SK-N-SH (cell line): ENCODE measurements at regions not wholly inside any gene's neighbourhood (a gene's known extent, or its start where the extent isn't known, plus 50 kb on each side); places are given as distances from the start of the nearest gene placed in this dataset.

Source experiments
- CTCF ChIA-PET: fragments of 300-600, 350-600 bp; formaldehyde crosslinking; extraction: SDS; loops from one replicate; lab custom pipeline; 2021; lab: Yijun Ruan, JAX
- POLR2A ChIA-PET: fragments of 350-600 bp; sonication (Branson Sonifier 250); formaldehyde crosslinking; extraction: SDS; loops from one replicate; lab custom pipeline; 2020; ENCODE audit warnings: antibody characterized with exemption, inconsistent platforms; lab: Yijun Ruan, JAX
- DNase-seq: peaks from one replicate; pipeline ENCODE4 v3.0.0; 2012
- H2AFZ ChIP-seq: fragments of 200-600 bp; sonication (generic); 2 replicates; pipeline ENCODE4 v1.8.1; 2016; ENCODE audit warnings: antibody characterized with exemption, mild to moderate bottlenecking, low read depth
- H3F3A ChIP-seq: fragments of 200-600 bp; sonication (generic); replicated peaks from 2 replicates; pipeline ENCODE3; 2016; ENCODE audit warnings: antibody characterized with exemption, mild to moderate bottlenecking; ENCODE audit not compliant: insufficient read depth
- H3K27ac ChIP-seq, 2 experiments: fragments of 200-500 bp in 1 of 2; fragments of 200-600 bp in 1 of 2; sonication (Bioruptor generic) in 1 of 2; sonication (generic), shearing (Covaris generic) in 1 of 2; 2 replicates each; pipeline versions ENCODE4 v1.5.1 to v1.6.1; 2014 to 2016; ENCODE audit warnings: low read depth in 2 of 2, inconsistent platforms in 1 of 2, low read length in 1 of 2, mild to moderate bottlenecking in 1 of 2, mixed read lengths in 1 of 2
- H3K27me3 ChIP-seq: fragments of 200-600 bp; sonication (generic), shearing (Covaris generic); 2 replicates; pipeline ENCODE4 v1.6.1; 2016; ENCODE audit warnings: mixed run types; ENCODE audit not compliant: insufficient read depth
- H3K36me3 ChIP-seq, 2 experiments: fragments of 200-500 bp in 1 of 2; fragments of 200-600 bp in 1 of 2; sonication (Bioruptor generic) in 1 of 2; sonication (generic) in 1 of 2; replicated peaks in 1 of 2; 2 replicates each; pipeline versions ENCODE3 to v1.5.1; 2014 to 2016; ENCODE audit warnings: low read length in 1 of 2, mild to moderate bottlenecking in 1 of 2; ENCODE audit not compliant: insufficient read depth in 2 of 2, control insufficient read depth in 1 of 2
- H3K4me1 ChIP-seq, 2 experiments: fragments of 200-500 bp in 1 of 2; fragments of 200-600 bp in 1 of 2; sonication (Bioruptor generic) in 1 of 2; sonication (generic), shearing (Covaris generic) in 1 of 2; 2 replicates each; pipeline versions ENCODE4 v1.5.1 to v1.6.1; 2014 to 2016; ENCODE audit warnings: low read depth in 1 of 2, low read length in 1 of 2, mixed run types in 1 of 2; ENCODE audit not compliant: insufficient read depth in 2 of 2, control insufficient read depth in 1 of 2
- H3K4me2 ChIP-seq: fragments of 200-600 bp; sonication (generic), shearing (Covaris generic); 2 replicates; pipeline ENCODE4 v1.6.1; 2017; ENCODE audit warnings: mixed run types
- H3K4me3 ChIP-seq, 2 experiments: fragments of 200-500 bp in 1 of 2; fragments of 200-600 bp in 1 of 2; sonication (Bioruptor generic) in 1 of 2; sonication (generic), shearing (Covaris generic) in 1 of 2; 2 replicates each; pipeline versions ENCODE4 v1.5.1 to v1.8.1; 2014 to 2016; ENCODE audit warnings: low read depth in 2 of 2, inconsistent platforms in 1 of 2, low read length in 1 of 2, mild to moderate bottlenecking in 1 of 2, mixed read lengths in 1 of 2, moderate library complexity in 1 of 2
- H3K79me2 ChIP-seq: fragments of 200-600 bp; sonication (generic); 2 replicates; pipeline ENCODE4 v1.8.1; 2017; ENCODE audit warnings: mild to moderate bottlenecking; ENCODE audit not compliant: insufficient read depth
- H3K9ac ChIP-seq: fragments of 200-600 bp; sonication (generic); 2 replicates; pipeline ENCODE4 v1.6.1; 2017; ENCODE audit warnings: mixed run types
- H3K9me2 ChIP-seq: fragments of 200-600 bp; sonication (generic); 2 replicates; pipeline ENCODE4 v1.6.1; 2017; ENCODE audit warnings: mixed run types
- H3K9me3 ChIP-seq: fragments of 200-600 bp; sonication (generic); 2 replicates; pipeline ENCODE4 v1.6.1; 2017; ENCODE audit warnings: mixed run types, mild to moderate bottlenecking, moderate library complexity
- H4K20me1 ChIP-seq: fragments of 200-600 bp; sonication (generic); 2 replicates; pipeline ENCODE4 v1.6.1; 2017; ENCODE audit warnings: mild to moderate bottlenecking, mixed run types; ENCODE audit not compliant: insufficient read depth
- CHD2 ChIP-seq: fragments of 150-350 bp; IDR thresholded peaks from 2 replicates; pipeline ENCODE4 v1.6.1; 2018; ENCODE audit warnings: low read length; ENCODE audit not compliant: partially characterized antibody
- CTCF ChIP-seq: fragments of 200-600 bp; sonication (generic); IDR thresholded peaks from 2 replicates; pipeline ENCODE4 v1.6.1; 2017; ENCODE audit warnings: antibody characterized with exemption, mild to moderate bottlenecking, moderate library complexity
- EP300 ChIP-seq, 2 experiments: IDR thresholded peaks; 2 replicates each; pipeline versions ENCODE4 v1.4.0 to v1.6.1; 2012; ENCODE audit warnings: borderline replicate concordance in 1 of 2, low read depth in 1 of 2, low read length in 1 of 2
- FOXJ3 ChIP-seq: sonication (generic); formaldehyde crosslinking; IDR thresholded peaks from 2 replicates; pipeline ENCODE4 v1.5.1; 2020; ENCODE audit warnings: mild to moderate bottlenecking, missing genetic modification reagents
- FOXM1 ChIP-seq: IDR thresholded peaks from 2 replicates; pipeline ENCODE4 v1.4.0; 2012; ENCODE audit warnings: low read depth, mild to moderate bottlenecking
- GABPA ChIP-seq: IDR thresholded peaks from 2 replicates; pipeline ENCODE4 v1.4.0; 2012; ENCODE audit warnings: low read depth, mild to moderate bottlenecking
- JUND ChIP-seq: IDR thresholded peaks from 2 replicates; pipeline ENCODE4 v1.4.0; 2012
- MAX ChIP-seq: IDR thresholded peaks from 2 replicates; pipeline ENCODE4 v1.4.0; 2012; ENCODE audit warnings: low read depth
- MEF2A ChIP-seq: IDR thresholded peaks from 2 replicates; pipeline ENCODE4 v1.4.0; 2012; ENCODE audit warnings: low read depth, borderline replicate concordance
- NFIC ChIP-seq: IDR thresholded peaks from 2 replicates; pipeline ENCODE4 v1.4.0; 2012; ENCODE audit warnings: borderline replicate concordance
- NRF1 ChIP-seq: IDR thresholded peaks from 2 replicates; pipeline ENCODE4 v1.6.1; 2012; ENCODE audit warnings: low read depth, mild to moderate bottlenecking, low read length
- POLR2AphosphoS5 ChIP-seq: IDR thresholded peaks from 2 replicates; pipeline ENCODE4 v1.6.1; 2012; ENCODE audit warnings: low read depth, low read length
- REST ChIP-seq: IDR thresholded peaks from 2 replicates; pipeline ENCODE4 v1.6.1; 2012; ENCODE audit warnings: mild to moderate bottlenecking, low read depth, low read length, moderate library complexity
- TCF12 ChIP-seq: IDR thresholded peaks from 2 replicates; pipeline ENCODE4 v1.4.0; 2012
- USF2 ChIP-seq: fragments of 150-350 bp; IDR thresholded peaks from 2 replicates; pipeline ENCODE4 v1.6.1; 2017; ENCODE audit warnings: antibody characterized with exemption, low read length, low read depth, borderline replicate concordance
- ZBTB33 ChIP-seq: IDR thresholded peaks from 2 replicates; pipeline ENCODE4 v1.4.0; 2012; ENCODE audit warnings: low read depth, borderline replicate concordance
- WGBS: methylation state at CpG from one replicate; pipeline ENCODE4 v1.1.6; 2017; ENCODE audit warnings: low lambda C conversion rate; 5-methylcytosine and 5-hydroxymethylcytosine counted together

GRCh38 chr10:107362306-107362705, 197.8 kb upstream of the SORCS1 start:
- Histone ChIP-seq H3K9me3 (no peaks in the 10 kb centered on the region), H3F3A (no peaks in the 10 kb centered on the region), H2AFZ (no peak overlapping the region), H3K4me1 (no peaks in the 10 kb centered on the region), H3K4me3 (no peak overlapping the region), H3K9ac (no peak overlapping the region), H3K27me3 (no peaks in the 10 kb centered on the region), H3K27ac (no peak overlapping the region), H3K4me2 (no peak overlapping the region), H3K9me2 (no peaks in the 10 kb centered on the region), H3K36me3 (no peaks in the 10 kb centered on the region), H4K20me1 (no peaks in the 10 kb centered on the region), H3K79me2 (no peaks in the 10 kb centered on the region)
- ChIA-PET CTCF (no interaction called here), POLR2A (no interaction called here)
- no peak for DNase-seq
- no peak for TF ChIP-seq MEF2A

GRCh38 chr10:107357033-107357432, 192.5 kb upstream of the SORCS1 start:
- TF ChIP-seq NFIC (no peak), TCF12 (no peak), CHD2 (no peak), JUND (no peak), FOXM1 (no peak), NRF1 (no peak)
- ChIA-PET POLR2A (no interaction called here), CTCF (no interaction called here)
- no peaks in the 10 kb centered on the region for H3K9me2 ChIP-seq
- no peaks in the 10 kb centered on the region for H3K79me2 ChIP-seq
- H3K9me3 ChIP-seq, result no peaks in the 10 kb centered on the region
- H3K36me3 ChIP-seq, result no peaks in the 10 kb centered on the region
- no peak overlapping the region for H3K4me2 ChIP-seq
- no peak overlapping the region for H3K4me3 ChIP-seq
- DNase-seq, result no peak
- H3K4me1 ChIP-seq, result no peaks in the 10 kb centered on the region
- no peaks in the 10 kb centered on the region for H3F3A ChIP-seq
- no peaks in the 10 kb centered on the region for H3K27me3 ChIP-seq
- H3K9ac ChIP-seq, result no peak overlapping the region
- no peak overlapping the region for H3K27ac ChIP-seq
- H2AFZ ChIP-seq, result no peak overlapping the region
- no peaks in the 10 kb centered on the region for H4K20me1 ChIP-seq

GRCh38 chr10:107356396-107356795, 191.9 kb upstream of the SORCS1 start:
- no peaks in the 10 kb centered on the region for H3K79me2 ChIP-seq
- no peak for TF ChIP-seq ZBTB33
- no peak for TF ChIP-seq CTCF
- no peak for TF ChIP-seq REST
- no peak for TF ChIP-seq EP300 (IDR thresholded peaks at IDR 0.05; ENCODE audit: borderline replicate concordance in 1 of 2, low read depth in 1 of 2, low read length in 1 of 2)
- no peak for TF ChIP-seq FOXJ3 (CRISPR knock-in tag)
- TF ChIP-seq MAX, result no peak
- no peak for TF ChIP-seq USF2
- TF ChIP-seq POLR2AphosphoS5, result no peak
- TF ChIP-seq GABPA, result no peak
- TF ChIP-seq CHD2, result no peak

More at GRCh38 chr10:107356396-107356795, 191.9 kb upstream of the SORCS1 start:
- H3K4me3 ChIP-seq, result no peak overlapping the region
- no peak for DNase-seq
- H3K9me3 ChIP-seq, result no peaks in the 10 kb centered on the region
- H3K4me1 ChIP-seq, result no peaks in the 10 kb centered on the region
- no peaks in the 10 kb centered on the region for H3K9me2 ChIP-seq
- H3K36me3 ChIP-seq, result no peaks in the 10 kb centered on the region
- WGBS, result 36% methylated on average over 2 of the region's 2 CpGs
- CTCF ChIA-PET, result no interaction called here
- no peak overlapping the region for H3K9ac ChIP-seq
- H4K20me1 ChIP-seq, result no peaks in the 10 kb centered on the region
- no peaks in the 10 kb centered on the region for H3F3A ChIP-seq
- H3K4me2 ChIP-seq, result no peak overlapping the region
- H3K27ac ChIP-seq, result no peak overlapping the region
- POLR2A ChIA-PET, result no interaction called here
- no peaks in the 10 kb centered on the region for H3K27me3 ChIP-seq
- no peak overlapping the region for H2AFZ ChIP-seq
